ENCODE measurements at regions not wholly inside any gene's neighbourhood (a gene's known extent, or its start where the extent isn't known, plus 50 kb on each side); places are given as distances from the start of the nearest gene placed in this dataset.

DNA sequence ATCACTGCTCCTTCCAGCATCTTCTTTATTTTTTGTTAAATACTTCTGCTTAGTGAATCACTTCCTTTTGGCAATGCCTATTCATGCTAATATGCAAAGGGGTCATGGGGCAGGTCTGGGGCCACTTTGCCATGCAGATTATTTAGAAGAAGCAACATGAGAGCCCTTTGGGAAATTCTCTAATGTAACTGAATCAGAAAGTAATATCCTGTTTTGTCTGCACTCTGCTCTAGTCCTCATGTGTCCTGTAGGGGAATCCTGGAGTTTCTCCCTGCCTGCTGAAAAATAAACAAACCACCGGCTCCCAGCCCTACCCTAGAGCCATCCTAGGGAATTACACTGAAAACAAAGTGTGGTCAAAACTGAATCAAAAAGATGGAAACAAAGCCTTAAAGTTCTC lies 176.5 kb upstream of the POU2AF2 start:
- H3K9me3 Mint-ChIP-seq, result peaks cover 16% of the 10 kb centered on the region
- peak; percentile 28 for DNase-seq (ENCODE audit: low spot score)

DNA sequence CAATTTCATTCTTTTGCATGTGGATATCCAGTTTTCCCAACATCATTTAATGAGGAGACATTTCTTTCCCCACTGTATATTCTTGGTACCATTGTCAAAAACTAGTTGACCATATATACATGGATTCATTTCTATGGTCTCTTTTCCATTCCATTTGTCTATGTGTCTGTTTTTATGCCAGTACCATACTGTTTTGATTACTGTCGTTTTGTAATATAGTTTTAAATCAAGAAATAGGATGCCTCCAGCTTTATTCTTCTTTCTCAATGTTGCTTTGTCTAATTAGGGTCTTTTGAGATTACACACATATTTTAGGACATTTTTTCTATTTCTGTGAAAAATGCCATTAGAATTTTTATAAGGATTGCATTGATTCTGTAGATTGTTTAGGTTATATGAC lies 177.5 kb upstream of the POU2AF2 start:
- ChIA-PET POLR2A (no interaction called here), CTCF (no interaction called here)
- Mint-ChIP-seq H3K36me3 (peaks cover 9% of the 10 kb centered on the region), H3K27me3 (ENCODE audit: low read depth) (no peaks in the 10 kb centered on the region), H3K9me3 (peaks cover 16% of the 10 kb centered on the region), H3K27ac (no peak overlapping the region), H3K4me1 (peaks cover 8% of the 10 kb centered on the region), H3K4me3 (no peak overlapping the region)
- ATAC-seq, result no peak
- DNase-seq (ENCODE audit: low spot score), result no peak
- TF ChIP-seq, protein P1, sequence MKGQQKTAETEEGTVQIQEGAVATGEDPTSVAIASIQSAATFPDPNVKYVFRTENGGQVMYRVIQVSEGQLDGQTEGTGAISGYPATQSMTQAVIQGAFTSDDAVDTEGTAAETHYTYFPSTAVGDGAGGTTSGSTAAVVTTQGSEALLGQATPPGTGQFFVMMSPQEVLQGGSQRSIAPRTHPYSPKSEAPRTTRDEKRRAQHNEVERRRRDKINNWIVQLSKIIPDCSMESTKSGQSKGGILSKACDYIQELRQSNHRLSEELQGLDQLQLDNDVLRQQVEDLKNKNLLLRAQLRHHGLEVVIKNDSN (CRISPR knock-in tag; IDR thresholded peaks at IDR 0.05), result no peak
- no peak for TF ChIP-seq OVOL2 (CRISPR knock-in tag; IDR thresholded peaks at IDR 0.05; ENCODE audit: borderline replicate concordance)
- TF ChIP-seq TCF7 (CRISPR knock-in tag; IDR thresholded peaks at IDR 0.05; ENCODE audit: low read depth), result no peak
- no peak for TF ChIP-seq CREB1 (CRISPR knock-in tag; IDR thresholded peaks at IDR 0.05)
- TF ChIP-seq, protein P2, sequence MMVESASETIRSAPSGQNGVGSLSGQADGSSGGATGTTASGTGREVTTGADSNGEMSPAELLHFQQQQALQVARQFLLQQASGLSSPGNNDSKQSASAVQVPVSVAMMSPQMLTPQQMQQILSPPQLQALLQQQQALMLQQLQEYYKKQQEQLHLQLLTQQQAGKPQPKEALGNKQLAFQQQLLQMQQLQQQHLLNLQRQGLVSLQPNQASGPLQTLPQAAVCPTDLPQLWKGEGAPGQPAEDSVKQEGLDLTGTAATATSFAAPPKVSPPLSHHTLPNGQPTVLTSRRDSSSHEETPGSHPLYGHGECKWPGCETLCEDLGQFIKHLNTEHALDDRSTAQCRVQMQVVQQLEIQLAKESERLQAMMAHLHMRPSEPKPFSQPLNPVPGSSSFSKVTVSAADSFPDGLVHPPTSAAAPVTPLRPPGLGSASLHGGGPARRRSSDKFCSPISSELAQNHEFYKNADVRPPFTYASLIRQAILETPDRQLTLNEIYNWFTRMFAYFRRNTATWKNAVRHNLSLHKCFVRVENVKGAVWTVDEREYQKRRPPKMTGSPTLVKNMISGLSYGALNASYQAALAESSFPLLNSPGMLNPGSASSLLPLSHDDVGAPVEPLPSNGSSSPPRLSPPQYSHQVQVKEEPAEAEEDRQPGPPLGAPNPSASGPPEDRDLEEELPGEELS (CRISPR knock-in tag; IDR thresholded peaks at IDR 0.05), result no peak
- TF ChIP-seq, protein P3, sequence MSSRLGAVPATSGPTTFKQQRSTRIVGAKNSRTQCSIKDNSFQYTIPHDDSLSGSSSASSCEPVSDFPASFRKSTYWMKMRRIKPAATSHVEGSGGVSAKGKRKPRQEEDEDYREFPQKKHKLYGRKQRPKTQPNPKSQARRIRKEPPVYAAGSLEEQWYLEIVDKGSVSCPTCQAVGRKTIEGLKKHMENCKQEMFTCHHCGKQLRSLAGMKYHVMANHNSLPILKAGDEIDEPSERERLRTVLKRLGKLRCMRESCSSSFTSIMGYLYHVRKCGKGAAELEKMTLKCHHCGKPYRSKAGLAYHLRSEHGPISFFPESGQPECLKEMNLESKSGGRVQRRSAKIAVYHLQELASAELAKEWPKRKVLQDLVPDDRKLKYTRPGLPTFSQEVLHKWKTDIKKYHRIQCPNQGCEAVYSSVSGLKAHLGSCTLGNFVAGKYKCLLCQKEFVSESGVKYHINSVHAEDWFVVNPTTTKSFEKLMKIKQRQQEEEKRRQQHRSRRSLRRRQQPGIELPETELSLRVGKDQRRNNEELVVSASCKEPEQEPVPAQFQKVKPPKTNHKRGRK (CRISPR knock-in tag; IDR thresholded peaks at IDR 0.05; ENCODE audit: borderline replicate concordance), result no peak
- TF ChIP-seq, protein P4, sequence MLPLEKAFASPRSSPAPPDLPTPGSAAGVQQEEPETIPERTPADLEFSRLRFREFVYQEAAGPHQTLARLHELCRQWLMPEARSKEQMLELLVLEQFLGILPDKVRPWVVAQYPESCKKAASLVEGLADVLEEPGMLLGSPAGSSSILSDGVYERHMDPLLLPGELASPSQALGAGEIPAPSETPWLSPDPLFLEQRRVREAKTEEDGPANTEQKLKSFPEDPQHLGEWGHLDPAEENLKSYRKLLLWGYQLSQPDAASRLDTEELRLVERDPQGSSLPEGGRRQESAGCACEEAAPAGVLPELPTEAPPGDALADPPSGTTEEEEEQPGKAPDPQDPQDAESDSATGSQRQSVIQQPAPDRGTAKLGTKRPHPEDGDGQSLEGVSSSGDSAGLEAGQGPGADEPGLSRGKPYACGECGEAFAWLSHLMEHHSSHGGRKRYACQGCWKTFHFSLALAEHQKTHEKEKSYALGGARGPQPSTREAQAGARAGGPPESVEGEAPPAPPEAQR (CRISPR knock-in tag; IDR thresholded peaks at IDR 0.05), result no peak
- TF ChIP-seq MXD4 (CRISPR knock-in tag; IDR thresholded peaks at IDR 0.05; ENCODE audit: borderline replicate concordance), result no peak
- TF ChIP-seq JUN (CRISPR knock-in tag; IDR thresholded peaks at IDR 0.05), result no peak
- TF ChIP-seq ELF4 (CRISPR knock-in tag; IDR thresholded peaks at IDR 0.05; ENCODE audit: low read depth), result no peak
- TF ChIP-seq, protein P5, sequence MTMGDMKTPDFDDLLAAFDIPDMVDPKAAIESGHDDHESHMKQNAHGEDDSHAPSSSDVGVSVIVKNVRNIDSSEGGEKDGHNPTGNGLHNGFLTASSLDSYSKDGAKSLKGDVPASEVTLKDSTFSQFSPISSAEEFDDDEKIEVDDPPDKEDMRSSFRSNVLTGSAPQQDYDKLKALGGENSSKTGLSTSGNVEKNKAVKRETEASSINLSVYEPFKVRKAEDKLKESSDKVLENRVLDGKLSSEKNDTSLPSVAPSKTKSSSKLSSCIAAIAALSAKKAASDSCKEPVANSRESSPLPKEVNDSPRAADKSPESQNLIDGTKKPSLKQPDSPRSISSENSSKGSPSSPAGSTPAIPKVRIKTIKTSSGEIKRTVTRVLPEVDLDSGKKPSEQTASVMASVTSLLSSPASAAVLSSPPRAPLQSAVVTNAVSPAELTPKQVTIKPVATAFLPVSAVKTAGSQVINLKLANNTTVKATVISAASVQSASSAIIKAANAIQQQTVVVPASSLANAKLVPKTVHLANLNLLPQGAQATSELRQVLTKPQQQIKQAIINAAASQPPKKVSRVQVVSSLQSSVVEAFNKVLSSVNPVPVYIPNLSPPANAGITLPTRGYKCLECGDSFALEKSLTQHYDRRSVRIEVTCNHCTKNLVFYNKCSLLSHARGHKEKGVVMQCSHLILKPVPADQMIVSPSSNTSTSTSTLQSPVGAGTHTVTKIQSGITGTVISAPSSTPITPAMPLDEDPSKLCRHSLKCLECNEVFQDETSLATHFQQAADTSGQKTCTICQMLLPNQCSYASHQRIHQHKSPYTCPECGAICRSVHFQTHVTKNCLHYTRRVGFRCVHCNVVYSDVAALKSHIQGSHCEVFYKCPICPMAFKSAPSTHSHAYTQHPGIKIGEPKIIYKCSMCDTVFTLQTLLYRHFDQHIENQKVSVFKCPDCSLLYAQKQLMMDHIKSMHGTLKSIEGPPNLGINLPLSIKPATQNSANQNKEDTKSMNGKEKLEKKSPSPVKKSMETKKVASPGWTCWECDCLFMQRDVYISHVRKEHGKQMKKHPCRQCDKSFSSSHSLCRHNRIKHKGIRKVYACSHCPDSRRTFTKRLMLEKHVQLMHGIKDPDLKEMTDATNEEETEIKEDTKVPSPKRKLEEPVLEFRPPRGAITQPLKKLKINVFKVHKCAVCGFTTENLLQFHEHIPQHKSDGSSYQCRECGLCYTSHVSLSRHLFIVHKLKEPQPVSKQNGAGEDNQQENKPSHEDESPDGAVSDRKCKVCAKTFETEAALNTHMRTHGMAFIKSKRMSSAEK (CRISPR knock-in tag; IDR thresholded peaks at IDR 0.05; ENCODE audit: borderline replicate concordance), result no peak
- TF ChIP-seq ZNF138 (CRISPR knock-in tag; conservative IDR thresholded peaks at IDR 0.05), result no peak
- TF ChIP-seq RORB (CRISPR knock-in tag; IDR thresholded peaks at IDR 0.05), result no peak

More for the DNA sequence above, 176.5 kb upstream of the POU2AF2 start:
- Mint-ChIP-seq H3K36me3 (peaks cover 9% of the 10 kb centered on the region), H3K4me1 (peaks cover 8% of the 10 kb centered on the region), H3K27me3 (ENCODE audit: low read depth) (no peaks in the 10 kb centered on the region), H3K27ac (no peak overlapping the region), H3K4me3 (no peak overlapping the region)
- CTCF ChIA-PET, result no interaction called here
- peak; percentile 100 for ATAC-seq
- POLR2A ChIA-PET, result no interaction called here
- TF ChIP-seq, protein P6, sequence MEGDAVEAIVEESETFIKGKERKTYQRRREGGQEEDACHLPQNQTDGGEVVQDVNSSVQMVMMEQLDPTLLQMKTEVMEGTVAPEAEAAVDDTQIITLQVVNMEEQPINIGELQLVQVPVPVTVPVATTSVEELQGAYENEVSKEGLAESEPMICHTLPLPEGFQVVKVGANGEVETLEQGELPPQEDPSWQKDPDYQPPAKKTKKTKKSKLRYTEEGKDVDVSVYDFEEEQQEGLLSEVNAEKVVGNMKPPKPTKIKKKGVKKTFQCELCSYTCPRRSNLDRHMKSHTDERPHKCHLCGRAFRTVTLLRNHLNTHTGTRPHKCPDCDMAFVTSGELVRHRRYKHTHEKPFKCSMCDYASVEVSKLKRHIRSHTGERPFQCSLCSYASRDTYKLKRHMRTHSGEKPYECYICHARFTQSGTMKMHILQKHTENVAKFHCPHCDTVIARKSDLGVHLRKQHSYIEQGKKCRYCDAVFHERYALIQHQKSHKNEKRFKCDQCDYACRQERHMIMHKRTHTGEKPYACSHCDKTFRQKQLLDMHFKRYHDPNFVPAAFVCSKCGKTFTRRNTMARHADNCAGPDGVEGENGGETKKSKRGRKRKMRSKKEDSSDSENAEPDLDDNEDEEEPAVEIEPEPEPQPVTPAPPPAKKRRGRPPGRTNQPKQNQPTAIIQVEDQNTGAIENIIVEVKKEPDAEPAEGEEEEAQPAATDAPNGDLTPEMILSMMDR (IDR thresholded peaks at IDR 0.05), result peak; percentile 30; the same call in 1 of the 2 replicates
- TF ChIP-seq, protein P7, sequence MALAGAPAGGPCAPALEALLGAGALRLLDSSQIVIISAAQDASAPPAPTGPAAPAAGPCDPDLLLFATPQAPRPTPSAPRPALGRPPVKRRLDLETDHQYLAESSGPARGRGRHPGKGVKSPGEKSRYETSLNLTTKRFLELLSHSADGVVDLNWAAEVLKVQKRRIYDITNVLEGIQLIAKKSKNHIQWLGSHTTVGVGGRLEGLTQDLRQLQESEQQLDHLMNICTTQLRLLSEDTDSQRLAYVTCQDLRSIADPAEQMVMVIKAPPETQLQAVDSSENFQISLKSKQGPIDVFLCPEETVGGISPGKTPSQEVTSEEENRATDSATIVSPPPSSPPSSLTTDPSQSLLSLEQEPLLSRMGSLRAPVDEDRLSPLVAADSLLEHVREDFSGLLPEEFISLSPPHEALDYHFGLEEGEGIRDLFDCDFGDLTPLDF (CRISPR knock-in tag; IDR thresholded peaks at IDR 0.05), result no peak
- TF ChIP-seq, protein P8, sequence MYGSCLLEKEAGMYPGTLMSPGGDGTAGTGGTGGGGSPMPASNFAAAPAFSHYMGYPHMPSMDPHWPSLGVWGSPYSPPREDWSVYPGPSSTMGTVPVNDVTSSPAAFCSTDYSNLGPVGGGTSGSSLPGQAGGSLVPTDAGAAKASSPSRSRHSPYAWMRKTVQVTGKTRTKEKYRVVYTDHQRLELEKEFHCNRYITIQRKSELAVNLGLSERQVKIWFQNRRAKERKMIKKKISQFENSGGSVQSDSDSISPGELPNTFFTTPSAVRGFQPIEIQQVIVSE (CRISPR knock-in tag; IDR thresholded peaks at IDR 0.05; ENCODE audit: borderline replicate concordance), result no peak
- TF ChIP-seq, protein P4 (CRISPR knock-in tag; IDR thresholded peaks at IDR 0.05), result no peak
